T47D (cell line): ENCODE measurements at regions not wholly inside any gene's neighbourhood (a gene's known extent, or its start where the extent isn't known, plus 50 kb on each side); places are given as distances from the start of the nearest gene placed in this dataset.

Experiments
- DNase-seq, 2 experiments: peaks; one replicate each; pipeline versions ENCODE4 v3.0.0 to v3.0.0-alpha.2; 2011 to 2012; ENCODE audit warnings: low read depth in 1 of 2, low spot score in 1 of 2
- JUND ChIP-seq: IDR thresholded peaks from 2 replicates; pipeline ENCODE4 v1.6.1; 2012; ENCODE audit warnings: low read depth
- in situ Hi-C: cut with HindIII; loops from 2 replicates; pipeline ENCODE4 v1.10.0; 2016; ENCODE audit warnings: low sequenced_read_pairs, low pct_unique_long_range_greater_than_20kb

- DNase-seq: no peak
- in situ Hi-C loops: no loop called here
- TF ChIP-seq JUND: no peak
These were observed 162.9 kb upstream of the FGGY start for GRCh38 chr1:59133997-59134396.

- DNase-seq: no peak
- in situ Hi-C loops: no loop called here
- no peak for TF ChIP-seq JUND
These were observed 161.1 kb upstream of the FGGY start for GRCh38 chr1:59135761-59136255.

- in situ Hi-C loops: no loop called here
- DNase-seq: no peak
- no peak for TF ChIP-seq JUND
These were observed 160.2 kb upstream of the FGGY start for GRCh38 chr1:59136541-59137275.

DNA sequence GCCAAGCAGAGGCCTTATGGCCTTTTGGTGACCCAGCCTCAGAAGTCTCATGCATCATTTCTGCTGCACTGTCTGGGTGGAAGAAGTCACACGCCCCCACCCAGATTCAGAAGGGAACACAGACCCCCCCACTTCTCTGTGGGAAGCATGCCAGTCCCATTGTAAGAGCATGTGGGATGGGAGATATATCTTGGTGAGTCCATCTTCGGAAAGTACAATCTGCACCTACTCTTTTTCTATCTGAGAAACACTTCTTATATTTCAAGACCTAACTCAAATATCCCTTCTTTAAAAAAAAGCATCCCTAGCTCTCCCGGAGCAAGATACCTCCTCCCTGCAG is 159.6 kb upstream of the FGGY start:
- in situ Hi-C loops: no loop called here
- TF ChIP-seq JUND: no peak

DNA sequence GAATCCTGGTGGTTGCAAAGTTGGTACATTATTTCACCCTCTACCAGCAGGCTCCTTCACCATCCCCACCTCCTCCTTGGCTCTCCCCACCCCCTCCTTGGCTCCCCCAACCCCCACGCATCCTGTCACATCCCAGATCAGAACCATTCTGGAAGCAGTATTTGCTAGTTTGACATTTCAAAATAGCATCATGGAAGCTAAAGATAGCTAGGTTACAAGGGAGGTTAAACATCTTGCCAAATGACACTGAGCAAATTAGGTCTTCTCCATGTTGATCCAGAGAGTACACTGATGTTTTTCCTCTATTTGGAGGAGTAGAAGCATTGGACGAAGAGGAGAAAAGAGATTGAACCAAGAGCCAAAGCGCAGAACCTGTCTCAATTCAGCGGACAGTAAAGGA is 158.9 kb upstream of the FGGY start:
- no peak for DNase-seq
- no peak for TF ChIP-seq JUND
- in situ Hi-C loops: no loop called here

More for the DNA sequence above, 159.6 kb upstream of the FGGY start:
- DNase-seq: no peak

DNA sequence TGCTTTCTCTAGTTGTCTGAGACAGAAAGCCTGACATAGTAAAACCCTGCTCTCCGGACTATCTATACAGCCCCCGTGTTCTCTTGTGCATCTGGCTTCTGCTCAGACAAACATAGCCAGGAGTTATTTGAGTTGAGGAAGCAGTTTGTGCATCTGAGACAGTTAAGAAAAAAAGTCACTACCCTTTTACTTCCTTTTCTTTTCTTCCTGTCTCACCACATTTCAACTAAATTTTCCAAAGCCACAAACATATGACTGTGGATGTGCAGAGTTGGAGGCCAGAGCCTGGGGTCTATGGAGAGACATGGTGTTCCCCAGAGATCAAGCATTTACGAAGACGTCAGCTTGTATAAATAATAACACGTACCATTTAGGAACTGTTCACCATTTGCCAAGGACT is 158.5 kb upstream of the FGGY start:
- no peak for DNase-seq
- TF ChIP-seq JUND: no peak
- in situ Hi-C loops: no loop called here

GRCh38 chr1:59139396-59139795 is 157.5 kb upstream of the FGGY start:
- in situ Hi-C loops: no loop called here
- no peak for TF ChIP-seq JUND
- no peak for DNase-seq

GRCh38 chr1:59141267-59141863 is 155.5 kb upstream of the FGGY start:
- no peak for DNase-seq
- TF ChIP-seq JUND: no peak
- in situ Hi-C loops: no loop called here

GRCh38 chr1:59142311-59143132 is 154.4 kb upstream of the FGGY start:
- in situ Hi-C loops: no loop called here
- DNase-seq: no peak
- no peak for TF ChIP-seq JUND

DNA sequence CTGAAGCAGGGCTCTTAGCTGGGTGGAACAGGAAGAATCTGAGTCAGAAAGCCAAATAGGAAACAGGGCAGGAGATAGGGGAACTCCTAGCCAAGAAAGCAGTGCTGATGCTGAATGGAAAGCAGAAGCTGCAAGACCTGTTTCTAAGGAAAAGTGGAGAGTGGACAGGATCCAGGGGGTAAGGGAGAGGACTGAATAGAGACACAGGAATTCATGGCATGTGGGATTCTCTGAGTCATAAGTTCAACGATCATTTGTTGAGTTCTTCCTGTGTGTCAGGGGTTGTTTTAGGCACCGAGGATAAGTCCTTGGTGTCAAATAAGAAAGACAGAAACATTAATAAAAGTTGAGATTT is 153.8 kb upstream of the FGGY start:
- in situ Hi-C loops: no loop called here
- no peak for TF ChIP-seq JUND
- DNase-seq: peak; percentile 24 to 60

DNA sequence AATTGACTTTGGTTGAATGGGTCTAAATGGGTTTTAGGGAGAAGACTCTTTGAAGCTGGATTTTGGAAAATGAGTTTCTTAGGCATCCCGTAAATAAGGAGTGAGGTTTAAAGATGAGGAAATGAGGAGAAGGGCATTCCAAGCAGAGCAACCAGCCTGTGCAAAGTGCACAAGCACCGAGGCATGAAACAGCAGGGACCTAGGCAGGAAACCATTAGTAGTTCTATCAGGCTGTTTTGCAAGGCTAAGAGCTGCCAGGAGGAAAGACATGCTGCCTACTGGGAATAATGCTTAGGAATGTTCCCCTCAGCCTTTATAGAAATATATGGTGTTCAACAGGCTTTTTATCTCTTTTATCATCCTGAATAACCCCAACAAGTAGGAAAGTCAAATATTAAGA is 153.1 kb upstream of the FGGY start:
- peak in 1 of 2 experiments; percentile 1 for DNase-seq
- TF ChIP-seq JUND: no peak
- in situ Hi-C loops: no loop called here

- in situ Hi-C loops: no loop called here
- TF ChIP-seq JUND: no peak
- DNase-seq: no peak
These were observed 151.9 kb upstream of the FGGY start for GRCh38 chr1:59144959-59145358.

GRCh38 chr1:59146056-59146455 is 150.8 kb upstream of the FGGY start:
- in situ Hi-C loops: no loop called here
- no peak for TF ChIP-seq JUND
- no peak for DNase-seq
